DMS 273 treated with DMSO at 0.1 percent for 48 hours (cell line): ENCODE measurements at regions not wholly inside any gene's neighbourhood (a gene's known extent, or its start where the extent isn't known, plus 50 kb on each side); places are given as distances from the start of the nearest gene placed in this dataset.

Source experiments
- DNase-seq: peaks from one replicate; lab custom pipeline; 2025; lab: John Stamatoyannopoulos, UW

- no peak for DNase-seq
Observed at GRCh38 chr9:107720501-107720900, 230.9 kb upstream of the KLF4 start.

GRCh38 chr9:107717529-107718314 lies 228.2 kb upstream of the KLF4 start:
- no peak for DNase-seq

- DNase-seq = no peak
Observed at GRCh38 chr9:107715740-107716139, 226.2 kb upstream of the KLF4 start.

GRCh38 chr9:107713470-107713869 lies 223.9 kb upstream of the KLF4 start:
- no peak for DNase-seq

GRCh38 chr9:107712390-107712789 lies 222.8 kb upstream of the KLF4 start:
- DNase-seq = no peak

- DNase-seq = peak; percentile 67
Observed at GRCh38 chr9:107711542-107711941, 222.0 kb upstream of the KLF4 start.

- DNase-seq = no peak
Observed at GRCh38 chr9:107710953-107711352, 221.4 kb upstream of the KLF4 start.

- DNase-seq = no peak
Observed at GRCh38 chr9:107710546-107710945, 221.0 kb upstream of the KLF4 start.

- DNase-seq = no peak
Observed at GRCh38 chr9:107708791-107709190, 219.2 kb upstream of the KLF4 start.

GRCh38 chr9:107707915-107708441 lies 218.4 kb upstream of the KLF4 start:
- DNase-seq = no peak

- no peak for DNase-seq
Observed at GRCh38 chr9:107707428-107707837, 217.9 kb upstream of the KLF4 start.

- DNase-seq = no peak
Observed at GRCh38 chr9:107706701-107707427, 217.3 kb upstream of the KLF4 start.

- DNase-seq = no peak
Observed at GRCh38 chr9:107705521-107705920, 216.0 kb upstream of the KLF4 start.

- no peak for DNase-seq
Observed at GRCh38 chr9:107704774-107705173, 215.2 kb upstream of the KLF4 start.

GRCh38 chr9:107703651-107704050 lies 214.1 kb upstream of the KLF4 start:
- DNase-seq = no peak

GRCh38 chr9:107700847-107701246 lies 211.3 kb upstream of the KLF4 start:
- DNase-seq = no peak

GRCh38 chr9:107699231-107699630 lies 209.7 kb upstream of the KLF4 start:
- no peak for DNase-seq

GRCh38 chr9:107698779-107699178 lies 209.2 kb upstream of the KLF4 start:
- DNase-seq = no peak

GRCh38 chr9:107696302-107696701 lies 206.7 kb upstream of the KLF4 start:
- no peak for DNase-seq

GRCh38 chr9:107694390-107694789 lies 204.8 kb upstream of the KLF4 start:
- no peak for DNase-seq

- peak; percentile 47 for DNase-seq
Observed at GRCh38 chr9:107693625-107694326, 204.2 kb upstream of the KLF4 start.

- DNase-seq = no peak
Observed at GRCh38 chr9:107691664-107692063, 202.1 kb upstream of the KLF4 start.

GRCh38 chr9:107690021-107690420 lies 200.5 kb upstream of the KLF4 start:
- DNase-seq = no peak
